Smooth muscle cell of the brain vasculature (primary cell): ENCODE measurements at regions not wholly inside any gene's neighbourhood (a gene's known extent, or its start where the extent isn't known, plus 50 kb on each side); places are given as distances from the start of the nearest gene placed in this dataset.
"Not testable (repeated sequence)": the region's sequence is repeated elsewhere in the genome, so short reads cannot be mapped to it uniquely, and the experiment has no call there.

Experiments
- DNase-seq: peaks from one replicate; pipeline ENCODE4 v3.0.0-alpha.2; 2012; ENCODE audit warnings: low read depth, low spot score

DNA sequence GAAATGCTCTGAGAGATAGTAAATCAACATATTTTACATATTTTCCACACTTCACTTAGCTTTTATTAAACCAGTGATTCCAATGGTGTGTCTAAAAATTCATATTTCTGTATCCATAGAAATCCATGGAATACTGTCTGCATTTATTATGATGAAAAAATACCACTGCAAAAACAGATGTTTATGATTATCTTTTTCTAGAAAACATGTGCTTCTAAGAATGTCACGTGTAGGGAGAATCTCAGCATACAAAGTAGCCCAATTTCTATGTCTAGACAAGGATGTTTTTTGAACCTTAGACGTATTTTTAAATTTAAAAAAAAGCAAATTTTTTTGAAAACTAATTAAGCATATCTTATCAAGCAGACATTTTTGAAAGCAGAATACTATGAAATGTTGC is 622.4 kb downstream of the TENT5A start:
- DNase-seq: no peak

DNA sequence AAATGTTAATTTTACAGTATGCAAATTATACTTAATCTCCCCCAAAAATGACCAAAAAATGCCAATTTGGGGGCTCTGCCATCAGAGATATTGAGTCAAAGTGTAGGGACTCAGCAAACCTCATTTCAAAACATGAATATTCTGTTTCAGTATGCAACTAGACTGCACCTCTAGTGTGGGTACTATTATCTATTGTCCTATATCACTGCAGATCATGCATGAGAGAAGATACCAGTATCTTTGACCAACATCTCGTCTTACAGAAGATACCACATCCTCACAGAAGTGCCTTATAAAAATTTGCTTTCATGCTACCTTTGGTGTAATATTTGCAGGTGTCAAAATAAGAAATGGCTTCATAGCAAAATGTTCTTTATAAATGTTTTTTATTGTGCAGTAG is 623.8 kb downstream of the TENT5A start:
- DNase-seq: no peak

DNA sequence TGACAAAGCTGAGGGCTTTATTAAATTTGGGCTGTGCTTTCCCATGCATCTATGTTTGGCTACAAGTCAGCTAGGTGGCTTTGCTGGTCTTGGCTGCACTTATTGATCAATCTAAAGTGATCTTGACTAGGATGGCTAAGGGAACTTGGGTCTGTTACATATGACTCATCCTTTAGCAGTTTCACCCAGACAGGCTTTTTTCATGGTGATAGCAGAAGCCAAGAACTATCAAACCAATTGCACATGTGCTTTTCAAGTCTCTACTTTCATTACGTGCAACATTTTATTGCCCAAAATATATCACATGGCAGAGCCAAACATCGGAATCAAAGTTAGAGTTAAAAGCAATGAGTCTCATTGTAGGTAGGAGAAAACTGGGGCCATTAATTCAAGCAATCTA is 626.3 kb downstream of the TENT5A start:
- no peak for DNase-seq

DNA sequence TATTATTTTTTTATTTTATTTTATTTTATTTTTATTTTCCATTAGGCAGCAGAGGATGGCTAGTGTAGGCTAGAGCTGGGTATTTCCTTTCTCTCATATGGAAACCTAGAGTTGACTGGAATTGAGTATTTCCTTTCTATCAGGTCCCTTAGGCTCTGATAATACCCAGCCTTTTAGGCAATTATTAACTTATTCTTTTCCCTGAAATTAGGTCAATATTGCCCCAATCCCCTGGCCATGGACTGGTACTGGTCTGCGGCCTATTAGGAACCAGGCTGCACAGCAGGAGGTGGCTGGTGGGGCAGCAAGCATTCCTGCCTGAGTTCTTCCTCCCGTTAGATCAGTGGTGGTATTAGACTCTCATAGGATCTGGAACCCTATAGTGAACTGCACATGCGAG is 632.2 kb downstream of the TENT5A start:
- DNase-seq: no peak

DNA sequence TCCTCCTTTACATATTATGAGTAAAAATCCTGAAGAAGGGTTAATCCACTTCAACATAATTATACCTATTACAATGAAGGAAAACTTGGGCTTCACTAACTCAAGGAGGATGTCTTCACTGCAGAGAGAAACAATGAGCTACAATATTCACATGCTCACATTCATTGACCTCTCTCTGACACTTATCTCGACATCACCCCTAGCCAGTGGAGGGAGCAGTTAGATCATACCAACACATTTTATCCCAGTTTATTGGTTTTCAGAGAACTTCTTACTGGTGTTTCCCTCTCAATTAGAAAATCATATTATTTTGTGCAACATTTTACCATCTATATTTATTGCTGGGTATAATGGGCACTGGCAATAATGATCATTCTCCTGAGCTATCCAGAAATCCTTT is 646.5 kb downstream of the TENT5A start:
- no peak for DNase-seq

DNA sequence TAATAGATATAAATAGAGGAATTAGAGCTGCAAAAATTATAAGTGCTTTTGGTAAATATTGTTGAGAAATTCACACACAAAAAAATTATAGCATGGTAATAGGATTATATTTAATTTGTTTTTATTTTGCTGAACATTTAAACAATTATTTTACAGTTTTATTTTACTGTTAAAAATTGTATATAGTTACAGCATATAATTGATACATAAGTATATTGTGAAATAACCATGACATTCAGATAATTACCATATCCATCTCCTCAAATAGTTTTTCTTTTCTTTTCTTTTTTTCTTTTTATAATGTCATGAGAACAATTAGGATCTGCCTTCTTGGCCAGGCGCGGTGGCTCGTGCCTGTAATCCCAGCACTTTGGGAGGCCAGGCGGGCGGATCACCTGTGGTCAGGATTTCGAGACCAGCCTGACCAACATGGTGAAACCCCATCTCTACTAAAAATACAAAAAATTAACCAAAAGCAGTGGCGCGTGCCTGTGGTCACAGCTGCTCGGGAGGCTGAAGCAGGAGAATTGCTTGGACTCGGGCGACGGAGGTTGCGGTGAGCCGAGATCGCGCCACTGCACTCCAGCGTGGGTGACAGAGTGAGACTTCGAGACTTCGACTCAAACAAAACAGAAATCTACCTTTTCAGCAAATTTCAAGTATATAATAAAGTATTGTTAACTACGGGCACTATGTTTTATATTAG is 654.2 kb downstream of the TENT5A start:
- DNase-seq: no peak

DNA sequence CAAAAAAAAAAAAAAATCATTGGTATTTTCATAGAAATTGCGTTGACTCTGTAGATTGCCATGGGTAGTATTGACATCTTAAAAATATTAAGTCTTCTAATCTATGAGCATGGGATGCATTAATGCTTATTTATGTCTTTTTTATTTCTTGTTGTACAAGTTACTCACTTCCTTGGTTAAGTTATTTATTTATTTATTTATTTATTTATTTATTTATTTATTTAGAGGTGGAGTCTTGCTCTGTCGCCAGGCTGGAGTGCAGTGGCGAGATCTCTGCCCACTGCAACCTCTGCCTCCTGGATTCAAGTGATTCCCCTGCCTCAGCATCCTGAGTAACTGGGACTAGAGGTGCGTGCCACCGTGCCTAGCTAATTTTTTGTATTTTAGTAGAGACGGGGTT is 656.0 kb downstream of the TENT5A start:
- DNase-seq: not testable (repeated sequence)

DNA sequence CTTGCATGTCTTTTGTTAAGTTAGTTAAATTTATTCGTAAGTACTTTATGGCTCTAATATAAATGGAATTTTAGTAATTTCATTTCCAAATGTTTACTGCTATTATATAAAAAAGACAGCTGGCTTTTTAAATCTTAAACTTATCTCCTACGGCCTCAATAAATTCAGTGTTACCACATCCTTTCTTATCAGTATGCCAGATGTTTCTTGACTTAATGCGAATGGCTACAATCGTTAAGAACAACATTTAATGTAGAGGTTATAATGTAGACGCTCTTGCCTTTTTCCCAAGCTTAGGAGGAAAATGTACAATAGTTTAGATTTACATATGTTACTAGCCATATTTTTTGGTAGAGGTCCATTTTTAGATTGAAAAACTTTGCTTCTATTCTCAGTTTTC is 659.4 kb downstream of the TENT5A start:
- DNase-seq: no peak

DNA sequence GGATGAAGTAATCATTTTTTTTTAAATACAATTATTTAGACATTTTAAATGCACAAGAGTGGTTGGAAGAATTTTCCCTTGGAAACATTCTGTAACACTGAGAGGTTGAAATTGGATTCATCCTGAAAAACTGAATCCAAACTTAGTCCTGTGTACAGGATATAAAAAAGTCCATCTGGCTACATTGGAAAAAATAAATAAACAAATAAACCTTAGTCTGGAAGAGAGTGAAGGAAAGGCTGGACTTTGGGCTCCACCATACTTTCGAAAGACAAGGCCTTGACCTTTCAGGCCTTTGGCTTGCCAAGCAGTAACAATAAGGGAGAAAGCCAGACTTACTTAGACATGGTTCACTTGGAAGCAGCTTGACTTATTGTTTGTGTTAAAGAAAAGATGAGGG is 664.3 kb downstream of the TENT5A start:
- no peak for DNase-seq

DNA sequence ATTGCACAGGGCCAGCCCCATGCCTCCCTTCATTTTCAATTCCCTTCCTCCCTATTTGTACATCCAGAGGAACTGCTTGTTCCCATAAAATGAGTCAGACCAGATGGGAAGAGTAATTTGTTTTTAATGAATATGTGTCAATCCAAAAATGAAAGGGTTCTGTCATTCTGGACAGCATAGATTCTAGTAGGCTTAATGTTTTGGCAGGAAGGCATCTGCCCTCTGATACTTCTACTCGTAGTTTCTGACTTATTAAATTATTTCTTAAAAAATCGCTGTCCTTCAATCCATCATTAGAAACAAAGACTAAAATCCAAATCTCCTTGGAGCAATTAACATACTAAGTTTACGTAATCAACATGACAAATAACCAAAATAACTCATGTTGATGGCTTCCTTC is 665.5 kb downstream of the TENT5A start:
- DNase-seq: no peak

DNA sequence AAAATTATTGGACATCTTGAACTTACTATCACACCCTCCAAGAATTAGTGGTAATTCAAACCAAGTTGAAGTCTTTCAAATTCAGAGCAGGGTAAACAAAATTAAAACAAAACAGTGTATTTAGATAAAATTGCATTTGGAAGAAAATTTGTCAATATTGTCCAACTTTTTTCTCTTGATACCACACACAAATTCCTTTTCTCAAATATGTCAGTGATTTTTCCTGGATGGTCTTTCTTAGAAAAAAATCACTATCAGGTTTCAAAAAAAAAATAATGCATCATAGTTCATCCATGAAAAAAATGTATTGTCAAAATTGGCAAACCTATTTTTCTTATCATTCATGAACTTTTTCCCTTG is 667.1 kb downstream of the TENT5A start:
- no peak for DNase-seq

DNA sequence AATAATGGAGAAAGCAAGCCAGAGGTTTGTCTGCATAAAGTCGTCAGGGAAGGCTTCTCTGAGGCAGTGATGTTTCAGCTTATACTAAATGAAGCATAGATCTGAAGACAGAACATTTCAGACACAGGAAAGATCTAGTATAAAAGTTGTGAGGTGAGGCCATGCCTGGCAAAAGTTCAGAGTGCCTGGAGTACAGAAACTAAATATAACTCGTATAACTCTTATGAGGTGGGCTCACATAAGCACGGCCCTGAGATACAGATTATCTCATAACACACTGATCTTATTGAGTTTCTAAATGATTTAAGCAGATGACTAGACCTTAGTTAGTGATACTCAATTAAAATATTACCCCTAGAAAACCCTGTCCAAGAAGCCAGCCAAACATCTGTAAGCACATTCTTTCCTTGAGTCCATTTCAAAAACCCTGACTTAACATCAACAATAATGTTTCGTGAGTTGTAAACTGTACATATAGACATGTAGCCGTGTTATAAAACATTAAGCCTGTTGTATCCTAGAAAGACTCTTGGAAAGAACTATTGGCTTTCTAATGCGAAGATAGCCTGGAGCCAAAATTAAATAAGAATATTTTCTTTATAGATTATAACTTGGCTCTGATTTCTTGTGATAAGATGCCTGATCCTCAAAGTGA is 667.6 kb downstream of the TENT5A start:
- no peak for DNase-seq

DNA sequence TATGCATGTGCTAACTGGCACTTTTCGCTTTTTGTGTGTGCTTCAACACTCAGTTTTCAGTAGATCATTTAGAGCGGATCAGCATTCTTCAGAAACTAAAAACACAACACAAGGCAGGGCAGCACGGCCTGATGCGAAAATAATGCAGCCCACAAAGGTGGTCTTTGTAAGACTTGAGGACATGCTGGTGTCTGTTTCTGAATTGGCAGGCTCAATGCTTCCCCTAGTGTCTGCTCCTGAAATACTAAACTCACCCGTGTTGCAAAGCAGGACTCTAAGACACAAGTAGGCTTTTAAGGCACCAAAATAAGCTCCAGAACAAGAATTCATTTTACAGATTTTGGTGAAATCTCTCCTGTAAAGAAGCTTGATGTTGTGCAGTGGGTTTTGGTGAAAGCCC is 676.5 kb downstream of the TENT5A start:
- no peak for DNase-seq

DNA sequence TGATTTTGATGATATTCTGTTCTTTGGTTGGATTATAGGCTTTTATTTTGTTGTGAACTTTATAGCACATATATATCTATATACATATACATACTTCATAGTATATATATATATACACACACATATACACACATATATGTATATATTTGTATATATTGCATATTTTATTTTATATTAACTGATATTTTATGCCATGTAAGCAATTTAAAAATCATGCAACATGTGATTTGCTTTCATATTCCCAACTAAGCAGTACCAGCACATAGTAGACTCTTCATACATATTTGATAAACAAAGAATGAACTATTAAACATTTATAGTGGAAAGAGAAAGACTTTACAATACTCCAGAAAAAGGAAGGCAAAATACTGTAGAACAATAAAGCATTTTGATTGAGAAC is 679.2 kb downstream of the TENT5A start:
- no peak for DNase-seq

DNA sequence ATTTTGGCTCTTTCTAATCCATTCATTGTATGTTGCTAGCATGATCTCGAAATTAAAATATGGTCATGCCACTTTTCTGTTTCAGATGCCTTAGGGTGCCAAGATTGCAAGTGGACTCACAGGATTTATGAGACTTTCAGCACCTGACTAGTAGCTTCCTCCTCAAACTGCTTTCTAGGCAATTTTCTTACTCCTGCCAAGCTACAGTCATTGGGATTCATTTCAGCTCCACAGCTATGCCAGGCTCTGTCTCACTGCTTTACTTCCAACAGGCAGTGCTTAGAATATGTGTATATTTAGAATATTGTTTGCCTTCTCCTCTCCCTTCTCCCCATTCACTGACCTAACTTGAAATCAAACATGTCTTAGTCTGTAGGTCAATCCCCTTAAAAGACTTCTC is 681.4 kb downstream of the TENT5A start:
- no peak for DNase-seq

DNA sequence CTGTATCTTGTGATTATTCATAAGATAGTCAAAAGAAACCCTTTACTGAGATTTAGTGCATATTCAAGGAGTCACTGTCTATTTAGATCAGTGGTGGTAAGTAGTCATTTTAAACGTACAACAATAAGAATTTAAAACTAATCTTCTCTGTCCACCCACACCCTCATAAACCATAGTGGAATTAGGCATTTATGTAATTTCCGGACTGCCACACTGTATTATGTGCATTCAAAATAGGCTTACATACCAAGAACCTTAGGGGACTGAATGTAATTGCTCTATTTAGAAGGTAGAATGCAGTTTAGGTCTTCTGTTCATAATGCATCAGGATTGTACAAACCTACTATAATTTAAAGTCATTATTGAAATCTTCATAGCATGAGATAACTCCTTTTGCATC is 685.4 kb downstream of the TENT5A start:
- no peak for DNase-seq

DNA sequence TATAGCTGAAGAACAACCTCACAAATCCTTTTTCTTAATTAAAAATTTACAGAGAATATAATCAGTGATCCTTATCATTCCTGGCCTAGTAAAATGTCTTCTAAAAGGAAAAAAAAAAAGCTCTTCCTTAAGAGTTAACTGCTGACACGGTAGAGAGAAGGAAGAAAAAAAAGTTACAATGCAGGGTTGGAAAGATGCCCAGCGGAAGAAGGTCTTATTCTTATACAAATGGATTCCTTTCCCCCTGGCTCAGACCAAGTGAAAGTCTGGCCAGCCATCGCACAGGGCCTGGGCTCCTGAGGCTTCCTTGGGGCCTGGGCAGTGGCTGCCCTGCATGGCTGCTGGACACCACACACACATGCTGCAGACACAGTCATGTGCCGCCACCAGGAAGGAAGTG is 688.6 kb downstream of the TENT5A start:
- DNase-seq: no peak

DNA sequence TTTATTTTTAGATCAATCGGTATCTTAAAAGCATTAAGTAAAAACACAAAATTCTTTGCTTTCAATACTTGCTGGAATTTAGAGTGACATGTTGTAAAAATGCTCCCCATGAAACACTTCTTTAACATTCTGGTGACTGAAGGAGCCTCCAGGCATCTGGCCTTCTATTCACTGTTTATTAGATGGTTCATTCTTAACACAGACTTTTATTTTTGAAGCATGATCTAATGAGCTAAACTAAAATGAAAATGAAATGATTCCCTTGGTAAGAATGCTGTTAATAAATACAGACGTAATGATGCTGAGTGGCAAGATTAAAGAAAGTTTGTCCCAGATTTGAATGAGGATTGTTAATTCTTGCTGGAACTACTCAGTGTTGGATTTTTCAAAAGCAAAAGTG is 698.4 kb downstream of the TENT5A start:
- DNase-seq: no peak

DNA sequence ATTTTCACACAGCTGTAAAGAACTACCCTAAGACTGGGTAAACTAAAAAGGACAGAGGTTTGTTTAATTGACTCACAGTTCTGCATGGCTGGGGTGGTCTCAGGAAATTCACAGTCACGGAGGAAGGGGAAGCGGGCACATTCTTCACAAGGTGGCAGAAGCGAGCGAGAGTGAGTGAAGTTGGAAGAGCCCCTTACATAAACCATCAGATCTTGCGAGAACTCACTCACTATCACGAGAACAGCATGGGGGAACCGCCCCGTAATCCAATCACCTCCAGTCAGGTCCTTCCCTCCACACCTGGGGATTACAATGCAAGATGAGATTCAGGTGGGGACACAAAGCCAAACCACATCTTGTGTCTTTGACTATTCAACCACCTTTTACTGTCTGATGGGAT is 700.5 kb downstream of the TENT5A start:
- DNase-seq: no peak

DNA sequence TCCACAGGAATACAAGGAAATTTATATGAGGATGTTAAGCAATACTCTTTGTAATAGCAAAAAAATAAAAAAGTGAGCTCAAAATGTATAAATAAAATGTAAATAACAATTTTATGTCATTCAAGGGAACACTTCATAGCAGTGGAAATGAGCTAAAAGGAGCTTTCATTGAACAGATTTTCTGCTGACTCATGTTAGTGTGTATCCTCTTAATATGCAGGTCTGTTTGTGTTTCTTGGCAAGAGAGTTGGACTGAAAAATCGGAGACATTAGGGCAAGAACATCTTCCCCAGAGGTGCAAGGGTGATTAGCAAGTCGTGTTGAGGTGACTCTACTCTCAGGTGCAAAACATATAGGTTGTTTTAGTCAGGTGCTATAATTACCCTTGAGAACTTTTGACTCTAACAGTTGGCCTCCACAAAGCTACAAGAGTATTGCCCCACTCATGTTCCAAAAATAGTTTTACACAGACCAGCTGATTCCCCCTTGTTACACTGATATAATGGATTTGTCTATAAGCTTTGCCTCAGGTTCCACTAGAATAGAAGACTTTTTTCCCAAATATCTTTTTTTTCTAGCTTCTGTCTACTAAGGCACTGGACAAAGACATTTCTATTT is 702.9 kb downstream of the TENT5A start:
- no peak for DNase-seq

DNA sequence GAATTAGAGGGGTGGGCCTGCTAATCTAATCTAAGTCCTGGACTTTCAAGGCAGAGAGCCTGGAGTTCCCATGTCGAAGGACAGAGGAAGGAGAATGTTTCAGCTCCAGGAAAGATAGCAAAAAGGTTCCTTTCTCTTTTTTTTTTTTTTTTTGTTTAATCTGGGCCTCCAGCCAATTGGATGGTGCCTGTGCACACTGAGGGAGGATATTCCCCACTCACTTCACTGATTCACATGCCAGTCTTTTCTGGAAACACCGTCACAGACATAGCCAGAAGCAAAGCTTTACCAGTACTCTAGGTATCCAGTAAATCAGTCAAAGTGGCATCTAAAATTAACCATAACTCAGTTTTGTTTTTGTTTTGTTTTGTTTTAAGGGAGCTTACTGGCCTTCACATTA is 721.1 kb downstream of the TENT5A start:
- DNase-seq: no peak

DNA sequence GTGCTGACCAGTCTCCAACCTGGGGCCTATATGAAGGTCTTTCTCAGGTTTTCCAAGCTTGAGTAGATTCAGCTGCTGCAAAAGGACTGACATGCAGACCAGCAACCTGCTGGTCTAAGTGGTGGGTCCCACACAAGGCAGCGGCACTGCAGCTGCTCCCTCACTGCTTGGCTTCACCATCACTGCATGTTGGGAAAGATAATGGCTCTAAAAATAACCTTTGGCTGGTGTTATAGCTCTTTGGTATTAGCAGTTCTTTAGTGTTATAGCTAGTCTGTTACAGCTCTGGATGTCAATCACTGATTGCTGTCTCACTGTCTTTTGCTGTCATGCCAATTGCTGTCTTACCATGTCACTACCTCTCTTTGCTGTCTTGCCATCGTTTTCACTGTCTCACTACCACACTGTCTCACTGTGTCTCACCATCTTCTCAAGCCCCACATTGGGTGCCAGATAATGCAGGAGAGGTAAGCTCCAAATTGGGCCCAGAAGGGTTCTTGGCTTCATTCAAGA is 726.4 kb downstream of the TENT5A start:
- DNase-seq: no peak

DNA sequence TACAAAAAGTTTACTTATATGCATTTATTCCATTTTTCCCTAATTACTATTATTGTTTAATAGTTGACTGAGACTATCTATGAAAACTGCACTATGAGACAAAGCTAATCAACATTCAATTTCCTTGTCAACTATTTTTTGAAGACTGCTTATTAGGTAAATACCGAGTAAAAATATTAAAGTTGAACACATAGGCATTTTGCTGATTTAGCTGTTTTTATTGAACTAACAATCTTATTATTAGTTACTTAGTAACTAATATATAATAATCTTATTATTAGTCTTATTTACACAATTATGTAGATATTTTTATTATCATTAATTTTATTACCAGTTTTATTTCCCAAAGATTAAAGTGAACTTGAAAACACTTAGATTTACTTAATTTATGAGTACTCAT is 728.8 kb downstream of the TENT5A start:
- no peak for DNase-seq
